SK-N-SH (cell line): ENCODE measurements at regions not wholly inside any gene's neighbourhood (a gene's known extent, or its start where the extent isn't known, plus 50 kb on each side); places are given as distances from the start of the nearest gene placed in this dataset.

Experiments
- CTCF ChIA-PET: fragments of 300-600, 350-600 bp; formaldehyde crosslinking; extraction: SDS; loops from one replicate; lab custom pipeline; 2021; lab: Yijun Ruan, JAX
- POLR2A ChIA-PET: fragments of 350-600 bp; sonication (Branson Sonifier 250); formaldehyde crosslinking; extraction: SDS; loops from one replicate; lab custom pipeline; 2020; ENCODE audit warnings: antibody characterized with exemption, inconsistent platforms; lab: Yijun Ruan, JAX
- DNase-seq: peaks from one replicate; pipeline ENCODE4 v3.0.0; 2012
- H2AFZ ChIP-seq: fragments of 200-600 bp; sonication (generic); 2 replicates; pipeline ENCODE4 v1.8.1; 2016; ENCODE audit warnings: antibody characterized with exemption, mild to moderate bottlenecking, low read depth
- H3F3A ChIP-seq: fragments of 200-600 bp; sonication (generic); replicated peaks from 2 replicates; pipeline ENCODE3; 2016; ENCODE audit warnings: antibody characterized with exemption, mild to moderate bottlenecking; ENCODE audit not compliant: insufficient read depth
- H3K27ac ChIP-seq, 2 experiments: fragments of 200-500 bp in 1 of 2; fragments of 200-600 bp in 1 of 2; sonication (Bioruptor generic) in 1 of 2; sonication (generic), shearing (Covaris generic) in 1 of 2; 2 replicates each; pipeline versions ENCODE4 v1.5.1 to v1.6.1; 2014 to 2016; ENCODE audit warnings: low read depth in 2 of 2, inconsistent platforms in 1 of 2, low read length in 1 of 2, mild to moderate bottlenecking in 1 of 2, mixed read lengths in 1 of 2
- H3K27me3 ChIP-seq: fragments of 200-600 bp; sonication (generic), shearing (Covaris generic); 2 replicates; pipeline ENCODE4 v1.6.1; 2016; ENCODE audit warnings: mixed run types; ENCODE audit not compliant: insufficient read depth
- H3K36me3 ChIP-seq, 2 experiments: fragments of 200-500 bp in 1 of 2; fragments of 200-600 bp in 1 of 2; sonication (Bioruptor generic) in 1 of 2; sonication (generic) in 1 of 2; replicated peaks in 1 of 2; 2 replicates each; pipeline versions ENCODE3 to v1.5.1; 2014 to 2016; ENCODE audit warnings: low read length in 1 of 2, mild to moderate bottlenecking in 1 of 2; ENCODE audit not compliant: insufficient read depth in 2 of 2, control insufficient read depth in 1 of 2
- H3K4me1 ChIP-seq, 2 experiments: fragments of 200-500 bp in 1 of 2; fragments of 200-600 bp in 1 of 2; sonication (Bioruptor generic) in 1 of 2; sonication (generic), shearing (Covaris generic) in 1 of 2; 2 replicates each; pipeline versions ENCODE4 v1.5.1 to v1.6.1; 2014 to 2016; ENCODE audit warnings: low read depth in 1 of 2, low read length in 1 of 2, mixed run types in 1 of 2; ENCODE audit not compliant: insufficient read depth in 2 of 2, control insufficient read depth in 1 of 2
- H3K4me2 ChIP-seq: fragments of 200-600 bp; sonication (generic), shearing (Covaris generic); 2 replicates; pipeline ENCODE4 v1.6.1; 2017; ENCODE audit warnings: mixed run types
- H3K4me3 ChIP-seq, 2 experiments: fragments of 200-500 bp in 1 of 2; fragments of 200-600 bp in 1 of 2; sonication (Bioruptor generic) in 1 of 2; sonication (generic), shearing (Covaris generic) in 1 of 2; 2 replicates each; pipeline versions ENCODE4 v1.5.1 to v1.8.1; 2014 to 2016; ENCODE audit warnings: low read depth in 2 of 2, inconsistent platforms in 1 of 2, low read length in 1 of 2, mild to moderate bottlenecking in 1 of 2, mixed read lengths in 1 of 2, moderate library complexity in 1 of 2
- H3K79me2 ChIP-seq: fragments of 200-600 bp; sonication (generic); 2 replicates; pipeline ENCODE4 v1.8.1; 2017; ENCODE audit warnings: mild to moderate bottlenecking; ENCODE audit not compliant: insufficient read depth
- H3K9ac ChIP-seq: fragments of 200-600 bp; sonication (generic); 2 replicates; pipeline ENCODE4 v1.6.1; 2017; ENCODE audit warnings: mixed run types
- H3K9me2 ChIP-seq: fragments of 200-600 bp; sonication (generic); 2 replicates; pipeline ENCODE4 v1.6.1; 2017; ENCODE audit warnings: mixed run types
- H3K9me3 ChIP-seq: fragments of 200-600 bp; sonication (generic); 2 replicates; pipeline ENCODE4 v1.6.1; 2017; ENCODE audit warnings: mixed run types, mild to moderate bottlenecking, moderate library complexity
- H4K20me1 ChIP-seq: fragments of 200-600 bp; sonication (generic); 2 replicates; pipeline ENCODE4 v1.6.1; 2017; ENCODE audit warnings: mild to moderate bottlenecking, mixed run types; ENCODE audit not compliant: insufficient read depth
- EP300 ChIP-seq, 2 experiments: IDR thresholded peaks; 2 replicates each; pipeline versions ENCODE4 v1.4.0 to v1.6.1; 2012; ENCODE audit warnings: borderline replicate concordance in 1 of 2, low read depth in 1 of 2, low read length in 1 of 2
- FOSL2 ChIP-seq: IDR thresholded peaks from 2 replicates; pipeline ENCODE4 v1.4.0; 2012; ENCODE audit warnings: low read depth, mild to moderate bottlenecking, moderate library complexity, borderline replicate concordance
- IRF3 ChIP-seq: fragments of 150-350 bp; IDR thresholded peaks from 2 replicates; pipeline ENCODE4 v1.6.1; 2016; ENCODE audit warnings: mild to moderate bottlenecking, low read depth, low read length
- JUND ChIP-seq: IDR thresholded peaks from 2 replicates; pipeline ENCODE4 v1.4.0; 2012
- MXI1 ChIP-seq: IDR thresholded peaks from 2 replicates; pipeline ENCODE4 v1.6.1; 2012; ENCODE audit warnings: mild to moderate bottlenecking, low read depth, low read length, improper control_type of control experiment
- NRF1 ChIP-seq: IDR thresholded peaks from 2 replicates; pipeline ENCODE4 v1.6.1; 2012; ENCODE audit warnings: low read depth, mild to moderate bottlenecking, low read length
- RAD21 ChIP-seq: IDR thresholded peaks from 2 replicates; pipeline ENCODE4 v1.6.1; 2012; ENCODE audit warnings: mild to moderate bottlenecking, low read length
- REST ChIP-seq: IDR thresholded peaks from 2 replicates; pipeline ENCODE4 v1.6.1; 2012; ENCODE audit warnings: mild to moderate bottlenecking, low read depth, low read length, moderate library complexity
- RXRA ChIP-seq: IDR thresholded peaks from 2 replicates; pipeline ENCODE4 v1.4.0; 2012; ENCODE audit warnings: low read depth, mild to moderate bottlenecking, borderline replicate concordance
- SIN3A ChIP-seq: IDR thresholded peaks from 2 replicates; pipeline ENCODE4 v1.6.1; 2012; ENCODE audit warnings: low read depth, mild to moderate bottlenecking, low read length, moderate library complexity, borderline replicate concordance
- SMC3 ChIP-seq: IDR thresholded peaks from 2 replicates; pipeline ENCODE4 v1.6.1; 2012; ENCODE audit warnings: low read depth, low read length, improper control_type of control experiment
- TCF12 ChIP-seq: IDR thresholded peaks from 2 replicates; pipeline ENCODE4 v1.4.0; 2012
- TEAD4 ChIP-seq: IDR thresholded peaks from 2 replicates; pipeline ENCODE4 v1.4.0; 2012; ENCODE audit warnings: mild to moderate bottlenecking, borderline replicate concordance; ENCODE audit not compliant: insufficient read depth
- USF2 ChIP-seq: fragments of 150-350 bp; IDR thresholded peaks from 2 replicates; pipeline ENCODE4 v1.6.1; 2017; ENCODE audit warnings: antibody characterized with exemption, low read length, low read depth, borderline replicate concordance
- WGBS: methylation state at CpG from one replicate; pipeline ENCODE4 v1.1.6; 2017; ENCODE audit warnings: low lambda C conversion rate; 5-methylcytosine and 5-hydroxymethylcytosine counted together

- H3K4me1 ChIP-seq: no peaks in the 10 kb centered on the region; a peak in 1 of 4 replicates
- H3K36me3 ChIP-seq: no peaks in the 10 kb centered on the region
- H3K79me2 ChIP-seq: no peaks in the 10 kb centered on the region
- TF ChIP-seq RXRA (no peak), FOSL2 (no peak), REST (no peak), IRF3 (no peak)
- no peaks in the 10 kb centered on the region for H3K9me2 ChIP-seq
- H3K4me3 ChIP-seq: no peak overlapping the region
- ChIA-PET CTCF (interaction anchor here (1.2 kb wide), 1 partner anchor 14 kb away, joined by 3 read pairs; no protein-coding TSS in a partner anchor), POLR2A (no interaction called here)
- WGBS: 76% methylated on average over 8 of the region's 8 CpGs
- no peak overlapping the region for H3K4me2 ChIP-seq
- no peaks in the 10 kb centered on the region for H4K20me1 ChIP-seq
- no peak overlapping the region for H3K9ac ChIP-seq
- DNase-seq: no peak
- no peaks in the 10 kb centered on the region for H3K9me3 ChIP-seq
- no peak overlapping the region for H3K27ac ChIP-seq
- no peak overlapping the region for H2AFZ ChIP-seq
- no peaks in the 10 kb centered on the region for H3K27me3 ChIP-seq
- no peaks in the 10 kb centered on the region for H3F3A ChIP-seq
Measured at GRCh38 chr1:108051631-108052377, 86.8 kb upstream of the VAV3 start.

- H3K4me3 ChIP-seq: no peak overlapping the region
- H3K9ac ChIP-seq: no peak overlapping the region
- no peaks in the 10 kb centered on the region for H3K79me2 ChIP-seq
- POLR2A ChIA-PET: no interaction called here
- 46% methylated on average over 5 of the region's 5 CpGs for WGBS
- no peak overlapping the region for H3K4me2 ChIP-seq
- no peaks in the 10 kb centered on the region for H3K27me3 ChIP-seq
- no peaks in the 10 kb centered on the region; a peak in 1 of 4 replicates for H3K4me1 ChIP-seq
- no peaks in the 10 kb centered on the region for H4K20me1 ChIP-seq
- no peak overlapping the region for H2AFZ ChIP-seq
- H3F3A ChIP-seq: no peaks in the 10 kb centered on the region
- DNase-seq: no peak
- no peaks in the 10 kb centered on the region for H3K9me2 ChIP-seq
- CTCF ChIA-PET: no interaction called here
- no peaks in the 10 kb centered on the region for H3K36me3 ChIP-seq
- no peak overlapping the region for H3K27ac ChIP-seq
- no peaks in the 10 kb centered on the region for H3K9me3 ChIP-seq
- TF ChIP-seq JUND: no peak
- TF ChIP-seq IRF3: no peak
- TF ChIP-seq SMC3: no peak
- TF ChIP-seq MXI1: no peak
- no peak for TF ChIP-seq SIN3A
- TF ChIP-seq REST: no peak
- no peak for TF ChIP-seq NRF1
- TF ChIP-seq EP300 (IDR thresholded peaks at IDR 0.05; ENCODE audit: borderline replicate concordance in 1 of 2, low read depth in 1 of 2, low read length in 1 of 2): no peak
- TF ChIP-seq TEAD4: no peak
- no peak for TF ChIP-seq RAD21
- no peak for TF ChIP-seq TCF12
- no peak for TF ChIP-seq USF2
Measured at GRCh38 chr1:108050911-108051629, 86.1 kb upstream of the VAV3 start.
